MCF 10A (cell line): ENCODE measurements at regions not wholly inside any gene's neighbourhood (a gene's known extent, or its start where the extent isn't known, plus 50 kb on each side); places are given as distances from the start of the nearest gene placed in this dataset.

Experiments
- BruUV-seq: library from RNA; stranded (reverse); fragments of 400-500 nt; replicated peaks from 2 replicates; lab custom pipeline; 2021; lab: Mats Ljungman, UMichigan
- CTCF ChIA-PET: fragments of 300-600 bp; sonication (Branson Sonifier 250); formaldehyde crosslinking; extraction: SDS; loops from one replicate; lab custom pipeline; 2021; ENCODE audit warnings: antibody characterized with exemption, inconsistent platforms; lab: Yijun Ruan, JAX
- POLR2A ChIA-PET: fragments of 300-600, 350-650 bp; sonication (Branson Sonifier 250); formaldehyde crosslinking; extraction: SDS; loops from one replicate; lab custom pipeline; 2020; ENCODE audit warnings: antibody characterized with exemption, inconsistent platforms; lab: Yijun Ruan, JAX
- DNase-seq: peaks from one replicate; pipeline ENCODE4 v3.0.0-alpha.2; 2018; ENCODE audit not compliant: unreplicated experiment
- H3K27ac Mint-ChIP-seq: one replicate; pipeline ENCODE4 v1.8.0; 2022; ENCODE audit warnings: mild to moderate bottlenecking, low read depth, mixed read lengths; ENCODE audit not compliant: unreplicated experiment
- H3K27me3 Mint-ChIP-seq: one replicate; pipeline ENCODE4 v1.8.0; 2022; ENCODE audit warnings: mixed read lengths; ENCODE audit not compliant: insufficient read depth, unreplicated experiment
- H3K36me3 Mint-ChIP-seq: one replicate; pipeline ENCODE4 v1.8.0; 2022; ENCODE audit warnings: mild to moderate bottlenecking, moderate library complexity, mixed read lengths; ENCODE audit not compliant: insufficient read depth, unreplicated experiment
- H3K4me1 Mint-ChIP-seq: one replicate; pipeline ENCODE4 v1.8.0; 2022; ENCODE audit warnings: mixed read lengths; ENCODE audit not compliant: insufficient read depth, unreplicated experiment
- H3K4me3 Mint-ChIP-seq: one replicate; pipeline ENCODE4 v1.8.0; 2022; ENCODE audit warnings: mild to moderate bottlenecking, moderate library complexity, mixed read lengths; ENCODE audit not compliant: unreplicated experiment
- H3K9me3 Mint-ChIP-seq: one replicate; pipeline ENCODE4 v1.8.0; 2022; ENCODE audit warnings: mixed read lengths; ENCODE audit not compliant: unreplicated experiment
- intact Hi-C: fragments of 100-400 bp; cut with micrococcal nuclease; formaldehyde crosslinking; loops from 2 replicates; pipeline ENCODE4 v1.14.1; 2022
- TF ChIP-seq, protein P1 (sequence below): fragments of 200-600 bp; IDR thresholded peaks from one replicate; pipeline ENCODE4 v1.8.0; 2022; ENCODE audit warnings: antibody characterized with exemption, mild to moderate bottlenecking; ENCODE audit not compliant: unreplicated experiment

DNA sequence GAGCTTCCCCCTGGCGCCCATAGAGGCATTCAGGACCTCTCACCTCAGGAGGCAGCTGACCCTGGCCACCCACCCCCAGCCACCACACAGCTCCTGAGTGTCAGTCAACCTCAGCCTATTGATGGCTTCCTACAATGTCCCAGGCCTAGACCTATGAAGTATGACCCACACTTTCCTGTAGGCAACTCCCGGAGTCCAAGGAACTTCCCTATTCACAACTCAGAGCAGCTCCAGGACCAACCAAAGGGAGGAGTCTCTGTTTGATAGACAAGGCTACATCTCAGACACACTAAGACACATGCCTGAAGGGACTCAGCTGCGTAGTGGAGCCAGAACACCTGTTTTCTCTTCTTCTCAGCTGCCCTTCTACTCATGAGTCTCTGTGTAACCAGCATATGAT lies 169.1 kb downstream of the MAFB start:
- ChIA-PET CTCF (interaction anchor here (0.7 to 1.1 kb wide), 3 partner anchors 9 to 487 kb away, joined by 3 read pairs; no protein-coding TSS in a partner anchor), POLR2A (interaction anchor here (1.4 kb wide), 1 partner anchor 13 kb away, joined by 4 read pairs; no protein-coding TSS in a partner anchor)
- peaks cover 4% of the 10 kb centered on the region for H3K4me1 Mint-ChIP-seq
- H3K4me3 Mint-ChIP-seq = no peak overlapping the region
- TF ChIP-seq, protein P1, sequence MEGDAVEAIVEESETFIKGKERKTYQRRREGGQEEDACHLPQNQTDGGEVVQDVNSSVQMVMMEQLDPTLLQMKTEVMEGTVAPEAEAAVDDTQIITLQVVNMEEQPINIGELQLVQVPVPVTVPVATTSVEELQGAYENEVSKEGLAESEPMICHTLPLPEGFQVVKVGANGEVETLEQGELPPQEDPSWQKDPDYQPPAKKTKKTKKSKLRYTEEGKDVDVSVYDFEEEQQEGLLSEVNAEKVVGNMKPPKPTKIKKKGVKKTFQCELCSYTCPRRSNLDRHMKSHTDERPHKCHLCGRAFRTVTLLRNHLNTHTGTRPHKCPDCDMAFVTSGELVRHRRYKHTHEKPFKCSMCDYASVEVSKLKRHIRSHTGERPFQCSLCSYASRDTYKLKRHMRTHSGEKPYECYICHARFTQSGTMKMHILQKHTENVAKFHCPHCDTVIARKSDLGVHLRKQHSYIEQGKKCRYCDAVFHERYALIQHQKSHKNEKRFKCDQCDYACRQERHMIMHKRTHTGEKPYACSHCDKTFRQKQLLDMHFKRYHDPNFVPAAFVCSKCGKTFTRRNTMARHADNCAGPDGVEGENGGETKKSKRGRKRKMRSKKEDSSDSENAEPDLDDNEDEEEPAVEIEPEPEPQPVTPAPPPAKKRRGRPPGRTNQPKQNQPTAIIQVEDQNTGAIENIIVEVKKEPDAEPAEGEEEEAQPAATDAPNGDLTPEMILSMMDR = no peak
- no peaks in the 10 kb centered on the region for H3K36me3 Mint-ChIP-seq
- no peak for DNase-seq
- intact Hi-C loops = no loop called here
- no peaks in the 10 kb centered on the region for H3K27me3 Mint-ChIP-seq
- no TSS peak for BruUV-seq
- peak overlapping the region; percentile 72 for H3K27ac Mint-ChIP-seq
- H3K9me3 Mint-ChIP-seq = no peaks in the 10 kb centered on the region

DNA sequence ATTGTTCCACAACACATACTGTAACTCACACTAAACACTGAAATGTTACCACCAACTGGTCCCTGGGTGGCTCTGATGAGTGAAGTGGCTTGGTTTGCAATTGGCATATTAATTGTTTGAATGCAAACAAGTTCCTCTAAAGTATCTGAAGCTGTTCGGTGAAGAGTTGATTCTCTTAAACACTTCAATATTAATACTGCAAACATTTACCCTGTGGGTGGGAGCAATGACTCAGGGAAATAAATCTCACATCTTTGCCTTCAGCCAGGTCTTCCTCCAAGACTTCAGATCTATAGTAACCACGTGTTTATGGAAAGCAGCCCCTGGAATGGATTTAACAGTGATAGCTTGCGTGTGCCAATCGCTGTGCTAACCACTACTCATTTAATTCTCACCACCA lies 176.0 kb downstream of the MAFB start:
- Mint-ChIP-seq H3K9me3 (no peaks in the 10 kb centered on the region), H3K36me3 (no peaks in the 10 kb centered on the region), H3K4me3 (no peak overlapping the region), H3K27me3 (no peaks in the 10 kb centered on the region), H3K27ac (peak overlapping the region; percentile 82), H3K4me1 (peaks cover 41% of the 10 kb centered on the region)
- ChIA-PET POLR2A (interaction anchor here (0.8 to 9.5 kb wide), 2 partner anchors 13 to 176 kb away, joined by 5 to 58 read pairs; partner anchors contain the start of gene MAFB), CTCF (no interaction called here)
- no TSS peak for BruUV-seq
- intact Hi-C loops = loop anchor here (5.0 kb wide), 1 partner anchor 49 kb away; no protein-coding TSS in a partner anchor
- TF ChIP-seq, protein P1 = no peak
- no peak for DNase-seq

DNA sequence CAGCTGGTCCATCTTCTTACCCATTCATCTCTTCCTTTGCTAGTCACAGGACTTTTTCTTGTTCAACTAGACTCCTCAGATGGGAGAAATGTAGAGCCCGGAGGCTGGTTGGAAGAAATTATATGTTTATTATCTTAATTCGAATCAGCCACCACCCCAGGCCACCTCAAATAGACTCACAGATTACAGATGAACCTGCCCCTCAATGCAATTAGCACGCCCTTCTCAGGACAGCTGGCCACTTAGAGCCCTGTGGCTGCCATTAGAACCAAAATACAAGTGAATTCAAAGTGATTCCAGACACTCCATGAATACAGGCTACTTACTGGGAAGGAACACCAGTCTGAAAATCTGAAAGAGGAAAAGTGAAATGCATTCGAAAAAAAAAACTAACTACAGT lies 176.4 kb downstream of the MAFB start:
- BruUV-seq = no TSS peak
- H3K4me1 Mint-ChIP-seq = peaks cover 45% of the 10 kb centered on the region
- H3K9me3 Mint-ChIP-seq = no peaks in the 10 kb centered on the region
- CTCF ChIA-PET = interaction anchor here (0.6 kb wide), 1 partner anchor 16 kb away, joined by 3 read pairs; no protein-coding TSS in a partner anchor
- no peaks in the 10 kb centered on the region for H3K27me3 Mint-ChIP-seq
- DNase-seq = no peak
- H3K4me3 Mint-ChIP-seq = no peak overlapping the region
- H3K36me3 Mint-ChIP-seq = no peaks in the 10 kb centered on the region
- peak overlapping the region; percentile 82 for H3K27ac Mint-ChIP-seq
- TF ChIP-seq, protein P1 = no peak
- intact Hi-C loops = loop anchor here (5.0 kb wide), 1 partner anchor 50 kb away; no protein-coding TSS in a partner anchor
- POLR2A ChIA-PET = interaction anchor here (1.4 to 9.5 kb wide), 2 partner anchors 35 to 176 kb away, joined by 3 to 58 read pairs; partner anchors contain the start of gene MAFB

DNA sequence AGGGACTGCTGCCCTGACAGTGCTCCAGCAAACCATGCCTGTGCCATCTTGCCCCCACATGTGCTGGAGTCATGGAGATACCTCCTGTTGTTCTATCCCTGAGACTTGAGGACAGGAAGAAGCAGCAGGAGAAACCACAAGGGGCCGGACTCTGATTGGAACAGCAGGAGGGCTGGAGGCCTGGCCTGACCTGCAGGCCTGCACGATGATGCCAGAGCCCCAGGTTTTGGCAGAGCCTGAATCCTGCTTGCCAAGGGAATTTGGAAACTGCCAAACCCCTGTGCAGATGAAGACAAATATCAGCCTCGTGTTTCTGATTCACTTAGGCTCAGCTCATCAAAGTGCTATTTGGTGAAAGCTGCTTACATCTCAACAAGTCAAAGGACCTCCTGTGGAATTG lies 177.6 kb downstream of the MAFB start:
- ChIA-PET CTCF (interaction anchor here (0.6 to 1.2 kb wide), 8 partner anchors 14 to 1463 kb away, joined by 3 to 6 read pairs (median 3); partner anchors contain the start of gene MAFB), POLR2A (interaction anchor here (0.6 to 9.5 kb wide), 8 partner anchors 36 to 228 kb away, joined by 3 to 58 read pairs (median 3); partner anchors contain the start of gene MAFB)
- DNase-seq = peak; percentile 96
- Mint-ChIP-seq H3K4me1 (peaks cover 47% of the 10 kb centered on the region), H3K9me3 (no peaks in the 10 kb centered on the region), H3K27ac (peak overlapping the region; percentile 82), H3K27me3 (no peaks in the 10 kb centered on the region), H3K4me3 (no peak overlapping the region), H3K36me3 (no peaks in the 10 kb centered on the region)
- TF ChIP-seq, protein P1 = no peak
- no TSS peak for BruUV-seq
- intact Hi-C loops = loop anchor here (5.0 kb wide), 1 partner anchor 51 kb away; no protein-coding TSS in a partner anchor
